Smooth muscle cell (in vitro differentiated cells): ENCODE measurements at regions not wholly inside any gene's neighbourhood (a gene's known extent, or its start where the extent isn't known, plus 50 kb on each side); places are given as distances from the start of the nearest gene placed in this dataset.
"Not testable (repeated sequence)": the region's sequence is repeated elsewhere in the genome, so short reads cannot be mapped to it uniquely, and the experiment has no call there.

Experiments
- DNase-seq: peaks from one replicate; lab custom pipeline; 2025; ENCODE audit not compliant: unreplicated experiment; lab: John Stamatoyannopoulos, UW
- H2AFZ ChIP-seq: fragments of 200-600 bp; sonication (generic); 2 replicates; pipeline ENCODE4 v1.6.0; 2016; ENCODE audit warnings: antibody characterized with exemption, low read depth, mild to moderate bottlenecking
- H3F3A ChIP-seq: fragments of 200-600 bp; sonication (generic); 2 replicates; pipeline ENCODE4 v1.6.0; 2017; ENCODE audit warnings: antibody characterized with exemption, low read depth
- H3K27ac ChIP-seq: fragments of 200-600 bp; sonication (generic); 2 replicates; pipeline ENCODE4 v1.5.1; 2016; ENCODE audit warnings: low read depth, mild to moderate bottlenecking
- H3K27me3 ChIP-seq: fragments of 200-600 bp; sonication (generic); 2 replicates; pipeline ENCODE4 v1.6.1; 2016; ENCODE audit warnings: low read depth, mild to moderate bottlenecking
- H3K36me3 ChIP-seq: fragments of 200-600 bp; sonication (generic); 2 replicates; pipeline ENCODE4 v1.5.1; 2016; ENCODE audit warnings: low read depth
- H3K4me1 ChIP-seq: fragments of 200-600 bp; sonication (generic); 2 replicates; pipeline ENCODE4 v1.5.1; 2016; ENCODE audit warnings: low read depth
- H3K4me2 ChIP-seq: fragments of 200-600 bp; sonication (generic); 2 replicates; pipeline ENCODE4 v1.6.0; 2016; ENCODE audit warnings: mild to moderate bottlenecking
- H3K4me3 ChIP-seq: fragments of 200-600 bp; sonication (generic); 2 replicates; pipeline ENCODE4 v1.5.1; 2016; ENCODE audit warnings: mild to moderate bottlenecking
- H3K79me2 ChIP-seq: fragments of 200-600 bp; sonication (generic); 2 replicates; pipeline ENCODE4 v1.6.0; 2016; ENCODE audit warnings: low read depth, mild to moderate bottlenecking
- H3K9ac ChIP-seq: fragments of 200-600 bp; sonication (generic); 2 replicates; pipeline ENCODE4 v1.6.0; 2016; ENCODE audit warnings: low read depth
- H3K9me3 ChIP-seq: fragments of 200-600 bp; sonication (generic); replicated peaks from 2 replicates; pipeline ENCODE4 v1.5.1; 2016; ENCODE audit warnings: low read depth
- H4K20me1 ChIP-seq: fragments of 200-600 bp; sonication (generic); 2 replicates; pipeline ENCODE4 v1.6.0; 2016; ENCODE audit warnings: low read depth
- CTCF ChIP-seq: fragments of 200-600 bp; sonication (generic); IDR thresholded peaks from 2 replicates; pipeline ENCODE4 v1.5.1; 2017; ENCODE audit warnings: borderline replicate concordance, mild to moderate bottlenecking, antibody characterized with exemption; ENCODE audit not compliant: insufficient read depth, poor library complexity, severe bottlenecking
- WGBS: methylation state at CpG from one replicate; pipeline ENCODE4 v1.1.7; 2016; ENCODE audit warnings: low lambda C conversion rate; 5-methylcytosine and 5-hydroxymethylcytosine counted together

DNA sequence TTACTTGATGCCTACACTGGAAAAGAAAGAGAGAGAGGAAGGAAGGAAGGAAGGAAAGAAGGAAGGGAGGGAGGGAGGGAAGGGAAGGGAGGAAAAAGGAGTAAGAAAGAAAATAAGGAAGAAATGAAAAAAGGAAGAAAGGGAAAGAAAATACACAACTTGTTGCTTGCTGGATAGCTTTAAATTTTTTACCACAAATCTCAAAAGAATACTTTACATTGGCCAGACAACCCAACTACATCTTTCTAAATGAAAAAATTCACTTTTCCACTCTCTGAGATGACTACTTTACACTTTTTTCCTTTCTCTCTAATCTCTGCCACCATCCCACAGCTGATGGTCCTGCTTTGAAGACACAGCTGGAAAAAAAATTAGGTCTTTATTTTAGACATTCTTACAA is 228.9 kb upstream of the FAM78B start:
- Histone ChIP-seq H3K4me3 (no peak overlapping the region), H3K36me3 (no peaks in the 10 kb centered on the region), H3K27me3 (no peaks in the 10 kb centered on the region), H3F3A (no peaks in the 10 kb centered on the region), H4K20me1 (no peaks in the 10 kb centered on the region), H3K79me2 (no peaks in the 10 kb centered on the region), H3K4me1 (no peaks in the 10 kb centered on the region), H3K27ac (no peak overlapping the region), H2AFZ (no peak overlapping the region), H3K9ac (no peak overlapping the region), H3K9me3 (no peaks in the 10 kb centered on the region), H3K4me2 (no peak overlapping the region)
- no peak for DNase-seq
- no peak for TF ChIP-seq CTCF

GRCh38 chr1:166409253-166410082 is 242.7 kb upstream of the FAM78B start:
- not testable (repeated sequence) for H3K79me2 ChIP-seq, H3K9me3 ChIP-seq, H3K4me2 ChIP-seq, H3K36me3 ChIP-seq, H3K4me3 ChIP-seq, H3K4me1 ChIP-seq, H3K27ac ChIP-seq, H3K27me3 ChIP-seq, H4K20me1 ChIP-seq, H3K9ac ChIP-seq, DNase-seq, H2AFZ ChIP-seq, H3F3A ChIP-seq
- 75% methylated on average over 9 of the region's 9 CpGs for WGBS

DNA sequence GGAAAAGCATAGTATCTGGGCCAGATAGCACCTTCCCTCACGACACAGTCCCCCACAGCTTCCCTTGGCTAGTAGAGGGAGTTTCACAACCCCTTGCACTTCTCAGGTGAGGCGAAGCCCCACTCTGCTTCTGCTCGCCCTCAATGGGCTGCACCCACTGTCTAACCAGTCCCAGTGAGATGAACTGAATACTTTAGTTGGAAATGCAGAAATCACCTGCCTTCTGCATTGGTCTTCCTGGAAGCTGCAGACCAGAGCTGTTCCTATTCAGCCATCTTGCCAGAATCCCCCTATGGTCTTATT is 243.2 kb upstream of the FAM78B start:
- no peak overlapping the region for H3K9ac ChIP-seq
- H3K27me3 ChIP-seq, result no peaks in the 10 kb centered on the region
- no peaks in the 10 kb centered on the region for H3K79me2 ChIP-seq
- H3K36me3 ChIP-seq, result no peaks in the 10 kb centered on the region
- 82% methylated on average over 3 of the region's 3 CpGs for WGBS
- H3K4me1 ChIP-seq, result no peaks in the 10 kb centered on the region
- no peak overlapping the region for H3K27ac ChIP-seq
- peaks cover 3% of the 10 kb centered on the region for H3K9me3 ChIP-seq
- no peaks in the 10 kb centered on the region for H4K20me1 ChIP-seq
- TF ChIP-seq CTCF, result no peak
- no peak overlapping the region for H2AFZ ChIP-seq
- H3F3A ChIP-seq, result no peaks in the 10 kb centered on the region
- no peak overlapping the region for H3K4me3 ChIP-seq
- no peak overlapping the region for H3K4me2 ChIP-seq
- DNase-seq, result no peak

DNA sequence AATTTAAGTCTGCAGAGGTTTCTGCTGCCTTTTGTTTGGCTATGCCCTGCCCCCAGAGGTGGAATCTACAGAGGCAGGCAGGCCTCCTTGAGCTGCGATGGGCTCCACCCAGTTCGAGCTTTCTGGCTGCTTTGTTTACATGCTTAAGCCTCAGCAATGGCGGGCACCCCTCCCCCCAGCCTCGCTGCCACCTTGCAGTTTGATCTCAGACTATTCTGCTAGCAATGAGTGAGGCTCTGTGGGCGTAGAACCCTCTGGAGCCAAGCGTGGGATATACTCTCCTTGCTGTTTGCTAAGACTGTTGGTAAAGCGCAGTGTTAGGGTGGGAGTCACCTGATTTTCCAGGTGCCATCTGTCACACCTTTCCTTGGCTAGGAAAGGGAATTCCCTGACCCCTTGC is 250.0 kb upstream of the FAM78B start:
- not testable (repeated sequence) for H3K36me3 ChIP-seq

More for the DNA sequence above, 250.0 kb upstream of the FAM78B start:
- H2AFZ ChIP-seq, H3K4me1 ChIP-seq, H3K79me2 ChIP-seq, DNase-seq, H3K9me3 ChIP-seq, H3K27me3 ChIP-seq, H3F3A ChIP-seq, H3K4me3 ChIP-seq, H4K20me1 ChIP-seq, H3K4me2 ChIP-seq, H3K9ac ChIP-seq, H3K27ac ChIP-seq: not testable (repeated sequence)
- 79% methylated on average over 7 of the region's 7 CpGs for WGBS
